ENCODE measurements at regions not wholly inside any gene's neighbourhood (a gene's known extent, or its start where the extent isn't known, plus 50 kb on each side); places are given as distances from the start of the nearest gene placed in this dataset.

- peak; percentile 70 for DNase-seq (ENCODE audit: extremely low read depth, low read depth)
Measured at GRCh38 chr7:25950488-25951413, 201.2 kb upstream of the NFE2L3 start.

GRCh38 chr7:25951414-25952260 is 200.4 kb upstream of the NFE2L3 start:
- no peak for DNase-seq (ENCODE audit: extremely low read depth, low read depth)

- DNase-seq (ENCODE audit: extremely low read depth, low read depth), result no peak
Measured at GRCh38 chr7:25952261-25953057, 199.5 kb upstream of the NFE2L3 start.

GRCh38 chr7:25953859-25954258 is 198.1 kb upstream of the NFE2L3 start:
- no peak for DNase-seq (ENCODE audit: extremely low read depth, low read depth)

GRCh38 chr7:25954395-25954794 is 197.6 kb upstream of the NFE2L3 start:
- no peak for DNase-seq (ENCODE audit: extremely low read depth, low read depth)

- no peak for DNase-seq (ENCODE audit: extremely low read depth, low read depth)
Measured at GRCh38 chr7:25959168-25959734, 192.7 kb upstream of the NFE2L3 start.

- DNase-seq (ENCODE audit: extremely low read depth, low read depth), result no peak
Measured at GRCh38 chr7:25963733-25964132, 188.3 kb upstream of the NFE2L3 start.

- DNase-seq (ENCODE audit: extremely low read depth, low read depth), result peak; percentile 39
Measured at GRCh38 chr7:25964483-25964991, 187.5 kb upstream of the NFE2L3 start.

- DNase-seq (ENCODE audit: extremely low read depth, low read depth), result peak; percentile 83
Measured at GRCh38 chr7:25965405-25966123, 186.4 kb upstream of the NFE2L3 start.

- DNase-seq (ENCODE audit: extremely low read depth, low read depth), result no peak
Measured at GRCh38 chr7:25966469-25966868, 185.5 kb upstream of the NFE2L3 start.

- no peak for DNase-seq (ENCODE audit: extremely low read depth, low read depth)
Measured at GRCh38 chr7:25967278-25968204, 184.5 kb upstream of the NFE2L3 start.

- DNase-seq (ENCODE audit: extremely low read depth, low read depth), result no peak
Measured at GRCh38 chr7:25968205-25968993, 183.6 kb upstream of the NFE2L3 start.

GRCh38 chr7:25970356-25970755 is 181.6 kb upstream of the NFE2L3 start:
- no peak for DNase-seq (ENCODE audit: extremely low read depth, low read depth)

- DNase-seq (ENCODE audit: extremely low read depth, low read depth), result no peak
Measured at GRCh38 chr7:25970911-25971310, 181.1 kb upstream of the NFE2L3 start.

- no peak for DNase-seq (ENCODE audit: extremely low read depth, low read depth)
Measured at GRCh38 chr7:25976630-25977029, 175.4 kb upstream of the NFE2L3 start.

GRCh38 chr7:25978466-25978865 is 173.5 kb upstream of the NFE2L3 start:
- no peak for DNase-seq (ENCODE audit: extremely low read depth, low read depth)

- DNase-seq (ENCODE audit: extremely low read depth, low read depth), result no peak
Measured at GRCh38 chr7:25979605-25980004, 172.4 kb upstream of the NFE2L3 start.

- no peak for DNase-seq (ENCODE audit: extremely low read depth, low read depth)
Measured at GRCh38 chr7:25982684-25983083, 169.3 kb upstream of the NFE2L3 start.
